ENCODE measurements at regions not wholly inside any gene's neighbourhood (a gene's known extent, or its start where the extent isn't known, plus 50 kb on each side); places are given as distances from the start of the nearest gene placed in this dataset.

GRCh38 chr1:221594576-221594975, 147.3 kb downstream of the DUSP10 start:
- peaks cover 19% of the 10 kb centered on the region for H3K4me1 Mint-ChIP-seq
- H3K27me3 ChIP-seq (ENCODE audit: control insufficient read depth, insufficient read depth, low read length, poor library complexity, severe bottlenecking), result no peaks in the 10 kb centered on the region
- H3K9ac ChIP-seq (ENCODE audit: extremely low read depth, low read length, poor library complexity, severe bottlenecking), result no peak overlapping the region
- H3K9me3 ChIP-seq (ENCODE audit: control insufficient read depth, low read length), result peaks cover under 1% of the 10 kb centered on the region
- TF ChIP-seq CTCF (conservative IDR thresholded peaks at IDR 0.05), result no peak
- DNase-seq, result no peak
- H3K4me1 ChIP-seq (ENCODE audit: control insufficient read depth, insufficient read depth, low read length), result no peaks in the 10 kb centered on the region
- H3K4me3 ChIP-seq (ENCODE audit: low read length), result no peak overlapping the region
- H3K27me3 Mint-ChIP-seq (ENCODE audit: insufficient read depth), result peaks cover 2% of the 10 kb centered on the region
- H3K9me3 Mint-ChIP-seq, result no peaks in the 10 kb centered on the region
- H3K27ac Mint-ChIP-seq, result no peak overlapping the region
- H3K4me3 Mint-ChIP-seq, result no peak overlapping the region
- 92 to 100% methylated on average over 1 to 2 of the region's 2 CpGs for WGBS, 2 experiments (ENCODE audit: insufficient coverage in 1 of 2, insufficient read length in 1 of 2)
- H3K27ac ChIP-seq (ENCODE audit: low read depth, low read length), result no peak overlapping the region
- H3K36me3 ChIP-seq (ENCODE audit: control insufficient read depth, insufficient read depth, low read length), result no peaks in the 10 kb centered on the region
- no peaks in the 10 kb centered on the region for H3K36me3 Mint-ChIP-seq (ENCODE audit: low read depth)

- Histone ChIP-seq H3K4me1 (ENCODE audit: control insufficient read depth, insufficient read depth, low read length) (no peaks in the 10 kb centered on the region), H3K27ac (ENCODE audit: low read depth, low read length) (no peak overlapping the region), H3K36me3 (ENCODE audit: control insufficient read depth, insufficient read depth, low read length) (no peaks in the 10 kb centered on the region), H3K9ac (ENCODE audit: extremely low read depth, low read length, poor library complexity, severe bottlenecking) (no peak overlapping the region), H3K27me3 (ENCODE audit: control insufficient read depth, insufficient read depth, low read length, poor library complexity, severe bottlenecking) (no peaks in the 10 kb centered on the region), H3K4me3 (ENCODE audit: low read length) (no peak overlapping the region), H3K9me3 (ENCODE audit: control insufficient read depth, low read length) (no peaks in the 10 kb centered on the region)
- no peaks in the 10 kb centered on the region for H3K36me3 Mint-ChIP-seq (ENCODE audit: low read depth)
- no peak overlapping the region for H3K27ac Mint-ChIP-seq
- DNase-seq, result peak; percentile 55
- peaks cover 2% of the 10 kb centered on the region for H3K27me3 Mint-ChIP-seq (ENCODE audit: insufficient read depth)
- no peak overlapping the region for H3K4me3 Mint-ChIP-seq
- H3K4me1 Mint-ChIP-seq, result peaks cover 19% of the 10 kb centered on the region
- TF ChIP-seq CTCF (conservative IDR thresholded peaks at IDR 0.05), result no peak
- no peaks in the 10 kb centered on the region for H3K9me3 Mint-ChIP-seq
- 76 to 83% methylated on average over 4 to 6 of the region's 6 CpGs for WGBS, 2 experiments (ENCODE audit: insufficient coverage in 1 of 2, insufficient read length in 1 of 2)
Observed at GRCh38 chr1:221598122-221598521, 143.8 kb downstream of the DUSP10 start.

GRCh38 chr1:221601166-221601565, 140.7 kb downstream of the DUSP10 start:
- Histone ChIP-seq H3K27me3 (ENCODE audit: control insufficient read depth, insufficient read depth, low read length, poor library complexity, severe bottlenecking) (no peaks in the 10 kb centered on the region), H3K9ac (ENCODE audit: extremely low read depth, low read length, poor library complexity, severe bottlenecking) (no peak overlapping the region), H3K27ac (ENCODE audit: low read depth, low read length) (no peak overlapping the region), H3K9me3 (ENCODE audit: control insufficient read depth, low read length) (no peaks in the 10 kb centered on the region), H3K36me3 (ENCODE audit: control insufficient read depth, insufficient read depth, low read length) (no peaks in the 10 kb centered on the region), H3K4me3 (ENCODE audit: low read length) (no peak overlapping the region), H3K4me1 (ENCODE audit: control insufficient read depth, insufficient read depth, low read length) (peaks cover 2% of the 10 kb centered on the region)
- H3K27ac Mint-ChIP-seq, result no peak overlapping the region
- no peaks in the 10 kb centered on the region for H3K27me3 Mint-ChIP-seq (ENCODE audit: insufficient read depth)
- no peak for TF ChIP-seq CTCF (conservative IDR thresholded peaks at IDR 0.05)
- no peaks in the 10 kb centered on the region for H3K9me3 Mint-ChIP-seq
- H3K4me1 Mint-ChIP-seq, result peaks cover 27% of the 10 kb centered on the region
- H3K4me3 Mint-ChIP-seq, result no peak overlapping the region
- DNase-seq, result no peak
- H3K36me3 Mint-ChIP-seq (ENCODE audit: low read depth), result no peaks in the 10 kb centered on the region
